ENCODE measurements at regions not wholly inside any gene's neighbourhood (a gene's known extent, or its start where the extent isn't known, plus 50 kb on each side); places are given as distances from the start of the nearest gene placed in this dataset.

DNA sequence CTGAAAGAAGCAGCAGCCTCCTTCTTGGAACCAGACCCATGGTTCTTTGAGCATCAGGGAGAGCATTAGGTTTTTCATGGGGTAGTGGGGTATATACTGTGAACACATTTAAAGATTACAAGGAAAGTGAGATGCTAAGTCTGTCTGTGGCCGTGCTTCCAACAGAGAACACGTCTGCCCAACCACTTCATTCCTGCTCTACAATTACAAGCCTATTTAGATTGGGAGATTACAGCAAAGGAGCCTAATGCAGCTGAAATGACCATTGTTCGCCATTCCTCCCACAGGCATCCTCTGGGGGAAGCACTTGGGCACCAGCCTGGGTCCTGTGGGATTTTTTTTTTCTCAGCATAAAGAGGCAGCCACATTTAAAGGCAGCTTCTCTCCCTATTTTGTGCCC, 536.4 kb downstream of the XPNPEP1 start:
- Histone ChIP-seq H2AFZ (ENCODE audit: low read length) (no peak overlapping the region), H3K4me3 (replicated peaks in 1 of 4; ENCODE audit: control extremely low read depth in 1 of 4, insufficient read depth in 1 of 4, low read depth in 3 of 4, low read length in 4 of 4) (no peak overlapping the region), H3K27ac (ENCODE audit: insufficient read depth, low read length) (no peak overlapping the region), H4K20me1 (ENCODE audit: control insufficient read depth, extremely low read depth, insufficient read depth, low read length) (no peaks in the 10 kb centered on the region), H3K9ac (ENCODE audit: insufficient read depth, low read length) (no peak overlapping the region), H3K9me3 (ENCODE audit: control insufficient read depth, insufficient read depth, low read depth, low read length) (no peaks in the 10 kb centered on the region), H3K4me2 (ENCODE audit: extremely low read depth, insufficient read depth, low read length) (no peak overlapping the region), H3K79me2 (ENCODE audit: control insufficient read depth, insufficient read depth, low read length) (no peaks in the 10 kb centered on the region), H3K36me3 (ENCODE audit: control insufficient read depth, insufficient read depth, low read length) (no peaks in the 10 kb centered on the region), H3K27me3 (ENCODE audit: control insufficient read depth, insufficient read depth, low read length) (no peaks in the 10 kb centered on the region), H3K4me1 (ENCODE audit: control insufficient read depth, extremely low read depth, insufficient read depth, low read length) (no peaks in the 10 kb centered on the region)
- peak in 1 of 2 donors; percentile 6 for DNase-seq (ENCODE audit: low read depth in 2 of 2)
- TF ChIP-seq, protein P1, sequence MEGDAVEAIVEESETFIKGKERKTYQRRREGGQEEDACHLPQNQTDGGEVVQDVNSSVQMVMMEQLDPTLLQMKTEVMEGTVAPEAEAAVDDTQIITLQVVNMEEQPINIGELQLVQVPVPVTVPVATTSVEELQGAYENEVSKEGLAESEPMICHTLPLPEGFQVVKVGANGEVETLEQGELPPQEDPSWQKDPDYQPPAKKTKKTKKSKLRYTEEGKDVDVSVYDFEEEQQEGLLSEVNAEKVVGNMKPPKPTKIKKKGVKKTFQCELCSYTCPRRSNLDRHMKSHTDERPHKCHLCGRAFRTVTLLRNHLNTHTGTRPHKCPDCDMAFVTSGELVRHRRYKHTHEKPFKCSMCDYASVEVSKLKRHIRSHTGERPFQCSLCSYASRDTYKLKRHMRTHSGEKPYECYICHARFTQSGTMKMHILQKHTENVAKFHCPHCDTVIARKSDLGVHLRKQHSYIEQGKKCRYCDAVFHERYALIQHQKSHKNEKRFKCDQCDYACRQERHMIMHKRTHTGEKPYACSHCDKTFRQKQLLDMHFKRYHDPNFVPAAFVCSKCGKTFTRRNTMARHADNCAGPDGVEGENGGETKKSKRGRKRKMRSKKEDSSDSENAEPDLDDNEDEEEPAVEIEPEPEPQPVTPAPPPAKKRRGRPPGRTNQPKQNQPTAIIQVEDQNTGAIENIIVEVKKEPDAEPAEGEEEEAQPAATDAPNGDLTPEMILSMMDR (conservative IDR thresholded peaks at IDR 0.05 in 1 of 2, IDR thresholded peaks at IDR 0.05 in 1 of 2; ENCODE audit: low read depth in 1 of 2, low read length in 2 of 2): no peak
- TF ChIP-seq EZH2 (IDR thresholded peaks at IDR 0.05; ENCODE audit: low read length, missing control alignments): no peak

GRCh38 chr10:109386101-109386500, 537.2 kb downstream of the XPNPEP1 start:
- Histone ChIP-seq H3K27ac (ENCODE audit: insufficient read depth, low read length) (no peak overlapping the region), H4K20me1 (ENCODE audit: control insufficient read depth, extremely low read depth, insufficient read depth, low read length) (no peaks in the 10 kb centered on the region), H2AFZ (ENCODE audit: low read length) (no peak overlapping the region), H3K79me2 (ENCODE audit: control insufficient read depth, insufficient read depth, low read length) (no peaks in the 10 kb centered on the region), H3K4me3 (replicated peaks in 1 of 4; ENCODE audit: control extremely low read depth in 1 of 4, insufficient read depth in 1 of 4, low read depth in 3 of 4, low read length in 4 of 4) (no peak overlapping the region), H3K4me2 (ENCODE audit: extremely low read depth, insufficient read depth, low read length) (no peak overlapping the region), H3K36me3 (ENCODE audit: control insufficient read depth, insufficient read depth, low read length) (no peaks in the 10 kb centered on the region), H3K4me1 (ENCODE audit: control insufficient read depth, extremely low read depth, insufficient read depth, low read length) (no peaks in the 10 kb centered on the region), H3K9ac (ENCODE audit: insufficient read depth, low read length) (no peak overlapping the region), H3K27me3 (ENCODE audit: control insufficient read depth, insufficient read depth, low read length) (no peaks in the 10 kb centered on the region), H3K9me3 (ENCODE audit: control insufficient read depth, insufficient read depth, low read depth, low read length) (no peaks in the 10 kb centered on the region)
- no peak for DNase-seq (ENCODE audit: low read depth in 2 of 2)
- TF ChIP-seq, protein P1 (conservative IDR thresholded peaks at IDR 0.05 in 1 of 2, IDR thresholded peaks at IDR 0.05 in 1 of 2; ENCODE audit: low read depth in 1 of 2, low read length in 2 of 2): no peak
- no peak for TF ChIP-seq EZH2 (IDR thresholded peaks at IDR 0.05; ENCODE audit: low read length, missing control alignments)

DNA sequence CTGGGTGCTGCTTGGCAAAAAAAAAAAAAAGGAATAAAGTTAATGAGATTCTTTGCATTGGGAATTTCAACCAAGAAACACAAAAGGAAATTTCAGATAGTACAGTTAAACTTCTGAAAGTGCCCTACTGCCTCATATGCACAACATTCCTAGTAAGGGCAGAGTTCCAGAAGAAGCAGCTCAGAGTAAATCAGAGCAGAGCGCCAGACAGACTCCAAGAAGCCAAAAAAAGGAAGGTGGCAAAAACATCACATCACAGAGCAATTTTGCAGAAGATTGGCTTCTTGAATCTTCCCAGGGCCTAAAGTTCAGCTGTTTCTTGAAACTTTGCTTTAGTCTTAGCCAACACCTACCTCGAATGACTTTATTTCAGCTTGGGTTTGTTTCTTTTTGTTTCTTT, 544.1 kb downstream of the XPNPEP1 start:
- Histone ChIP-seq H3K4me3 (replicated peaks in 1 of 4; ENCODE audit: control extremely low read depth in 1 of 4, insufficient read depth in 1 of 4, low read depth in 3 of 4, low read length in 4 of 4) (no peak overlapping the region), H3K27ac (ENCODE audit: insufficient read depth, low read length) (no peak overlapping the region), H3K9me3 (ENCODE audit: control insufficient read depth, insufficient read depth, low read depth, low read length) (no peaks in the 10 kb centered on the region), H3K79me2 (ENCODE audit: control insufficient read depth, insufficient read depth, low read length) (no peaks in the 10 kb centered on the region), H3K36me3 (ENCODE audit: control insufficient read depth, insufficient read depth, low read length) (no peaks in the 10 kb centered on the region), H4K20me1 (ENCODE audit: control insufficient read depth, extremely low read depth, insufficient read depth, low read length) (no peaks in the 10 kb centered on the region), H3K9ac (ENCODE audit: insufficient read depth, low read length) (no peak overlapping the region), H3K4me1 (ENCODE audit: control insufficient read depth, extremely low read depth, insufficient read depth, low read length) (no peaks in the 10 kb centered on the region), H3K27me3 (ENCODE audit: control insufficient read depth, insufficient read depth, low read length) (no peaks in the 10 kb centered on the region), H2AFZ (ENCODE audit: low read length) (no peak overlapping the region), H3K4me2 (ENCODE audit: extremely low read depth, insufficient read depth, low read length) (no peak overlapping the region)
- TF ChIP-seq EZH2 (IDR thresholded peaks at IDR 0.05; ENCODE audit: low read length, missing control alignments): no peak
- TF ChIP-seq, protein P1 (conservative IDR thresholded peaks at IDR 0.05 in 1 of 2, IDR thresholded peaks at IDR 0.05 in 1 of 2; ENCODE audit: low read depth in 1 of 2, low read length in 2 of 2): no peak
- DNase-seq (ENCODE audit: low read depth in 2 of 2): no peak

Measured in fibroblast of lung (primary cell).